VCaP (cell line): ENCODE measurements at regions not wholly inside any gene's neighbourhood (a gene's known extent, or its start where the extent isn't known, plus 50 kb on each side); places are given as distances from the start of the nearest gene placed in this dataset.
"Not testable (repeated sequence)": the region's sequence is repeated elsewhere in the genome, so short reads cannot be mapped to it uniquely, and the experiment has no call there.

Source experiments
- H3K27ac ChIP-seq: fragments of 450-650 bp; 2 replicates; pipeline ENCODE4 v1.5.1; 2017
- TF ChIP-seq, protein P1 (sequence below): fragments of 450-650 bp; conservative IDR thresholded peaks from 2 replicates; pipeline ENCODE4 v1.5.1; 2017; ENCODE audit warnings: mild to moderate bottlenecking, moderate library complexity

DNA sequence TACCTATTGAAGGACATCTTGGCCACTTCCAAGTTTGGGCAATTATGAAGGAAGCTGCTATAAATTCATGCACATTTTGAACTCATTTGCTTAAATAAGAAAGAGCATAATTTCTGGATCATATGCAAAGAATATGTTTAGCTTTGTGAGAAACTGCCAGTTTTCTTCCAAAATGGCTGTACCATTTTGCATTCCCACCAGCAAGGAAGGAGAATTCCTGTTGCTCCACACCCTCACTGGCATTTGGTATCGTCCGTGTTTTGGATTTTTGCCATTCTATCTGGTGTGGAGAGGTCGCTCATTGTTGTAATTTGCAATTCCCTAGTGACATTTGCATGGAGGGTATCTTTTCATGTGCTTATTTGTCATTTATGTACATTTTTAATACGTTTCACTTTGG, 339.3 kb downstream of the DAD1 start:
- no peak overlapping the region for H3K27ac ChIP-seq
- TF ChIP-seq, protein P1, sequence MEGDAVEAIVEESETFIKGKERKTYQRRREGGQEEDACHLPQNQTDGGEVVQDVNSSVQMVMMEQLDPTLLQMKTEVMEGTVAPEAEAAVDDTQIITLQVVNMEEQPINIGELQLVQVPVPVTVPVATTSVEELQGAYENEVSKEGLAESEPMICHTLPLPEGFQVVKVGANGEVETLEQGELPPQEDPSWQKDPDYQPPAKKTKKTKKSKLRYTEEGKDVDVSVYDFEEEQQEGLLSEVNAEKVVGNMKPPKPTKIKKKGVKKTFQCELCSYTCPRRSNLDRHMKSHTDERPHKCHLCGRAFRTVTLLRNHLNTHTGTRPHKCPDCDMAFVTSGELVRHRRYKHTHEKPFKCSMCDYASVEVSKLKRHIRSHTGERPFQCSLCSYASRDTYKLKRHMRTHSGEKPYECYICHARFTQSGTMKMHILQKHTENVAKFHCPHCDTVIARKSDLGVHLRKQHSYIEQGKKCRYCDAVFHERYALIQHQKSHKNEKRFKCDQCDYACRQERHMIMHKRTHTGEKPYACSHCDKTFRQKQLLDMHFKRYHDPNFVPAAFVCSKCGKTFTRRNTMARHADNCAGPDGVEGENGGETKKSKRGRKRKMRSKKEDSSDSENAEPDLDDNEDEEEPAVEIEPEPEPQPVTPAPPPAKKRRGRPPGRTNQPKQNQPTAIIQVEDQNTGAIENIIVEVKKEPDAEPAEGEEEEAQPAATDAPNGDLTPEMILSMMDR: no peak

DNA sequence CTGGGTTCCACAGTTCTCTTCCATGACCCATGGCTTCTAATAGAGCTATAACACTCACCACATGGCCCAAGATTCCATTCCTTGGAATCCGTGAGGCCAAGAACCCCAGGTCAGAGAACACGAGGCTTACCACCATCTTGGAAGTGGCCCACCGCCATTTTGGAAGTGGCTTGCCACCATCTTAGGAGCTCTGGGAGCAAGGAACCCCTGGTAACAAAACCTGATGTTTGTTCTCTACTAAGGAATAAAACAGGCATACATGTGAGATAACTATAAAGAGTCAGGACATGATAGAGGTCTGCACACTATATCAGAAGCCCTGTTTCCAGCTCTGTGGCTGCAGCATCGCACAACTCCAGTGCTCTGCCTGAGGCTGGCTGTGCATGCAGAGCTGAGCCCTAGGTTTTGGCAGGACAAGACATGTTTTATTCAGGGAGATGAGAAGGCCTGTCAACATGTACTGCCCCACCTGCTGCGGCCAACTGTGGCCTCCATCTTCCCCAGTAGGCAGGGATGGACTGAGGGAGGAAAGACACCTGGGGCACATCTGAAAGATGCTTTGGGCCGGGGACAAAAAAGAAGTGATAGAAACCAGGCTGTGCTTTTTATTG, 344.9 kb downstream of the DAD1 start:
- TF ChIP-seq, protein P1: no peak
- H3K27ac ChIP-seq: no peak overlapping the region

DNA sequence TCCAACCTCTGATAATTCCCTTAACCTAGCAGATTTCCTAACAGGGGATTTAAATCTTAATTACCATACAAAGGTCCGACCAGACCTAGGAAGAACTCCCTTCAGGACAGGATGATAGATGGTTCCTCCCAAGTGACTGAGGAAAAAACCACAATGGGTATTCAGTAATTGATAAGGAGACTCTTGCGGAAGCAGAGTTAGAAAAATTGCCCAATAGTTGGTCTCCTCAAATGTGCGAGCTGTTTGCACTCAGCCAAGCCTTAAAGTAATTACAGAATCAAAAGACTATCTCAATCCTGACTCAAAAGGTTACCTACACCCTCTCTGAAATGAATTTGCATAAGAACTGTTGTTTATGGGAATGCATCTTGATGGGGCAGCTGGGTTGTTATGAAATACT, 350.7 kb downstream of the DAD1 start:
- not testable (repeated sequence) for H3K27ac ChIP-seq

DNA sequence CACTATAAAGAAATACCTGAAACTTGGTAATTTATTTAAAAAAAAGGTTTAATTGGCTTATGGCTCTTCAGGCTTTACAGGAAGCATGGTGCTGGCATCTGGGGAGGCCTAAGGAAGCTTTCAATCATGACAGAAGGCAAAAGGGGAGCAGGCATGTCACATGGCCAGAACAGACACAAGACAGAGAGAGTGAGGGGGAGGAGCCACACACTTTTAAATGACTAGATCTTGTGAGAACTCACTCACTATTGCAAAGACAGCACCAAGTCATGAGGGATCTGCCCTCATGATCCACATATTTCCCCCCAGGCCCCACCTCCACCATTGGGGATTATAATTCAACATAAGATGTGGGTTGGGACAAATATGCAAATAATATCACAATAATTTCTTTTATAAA, 355.6 kb downstream of the DAD1 start:
- no peak overlapping the region for H3K27ac ChIP-seq
- TF ChIP-seq, protein P1: no peak

DNA sequence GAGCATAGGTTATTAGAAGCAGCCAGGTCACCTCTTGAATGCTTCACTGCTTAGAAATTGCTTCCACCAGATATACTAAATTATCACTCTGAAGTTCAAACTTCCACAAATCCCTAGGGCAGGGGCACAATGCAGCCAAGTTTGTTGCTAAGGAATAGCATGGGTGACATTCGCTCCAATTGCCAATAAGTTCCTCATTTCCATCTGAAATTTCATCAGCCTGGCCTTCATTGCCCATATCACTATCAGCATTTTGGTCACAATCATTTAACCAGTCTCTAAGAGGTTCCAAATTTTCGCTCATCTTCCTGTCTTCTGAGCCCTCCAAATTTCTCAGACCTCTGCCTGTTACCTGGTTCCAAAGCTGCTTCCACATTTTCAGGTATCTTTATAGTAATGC, 356.1 kb downstream of the DAD1 start:
- TF ChIP-seq, protein P1: no peak
- H3K27ac ChIP-seq: no peak overlapping the region

DNA sequence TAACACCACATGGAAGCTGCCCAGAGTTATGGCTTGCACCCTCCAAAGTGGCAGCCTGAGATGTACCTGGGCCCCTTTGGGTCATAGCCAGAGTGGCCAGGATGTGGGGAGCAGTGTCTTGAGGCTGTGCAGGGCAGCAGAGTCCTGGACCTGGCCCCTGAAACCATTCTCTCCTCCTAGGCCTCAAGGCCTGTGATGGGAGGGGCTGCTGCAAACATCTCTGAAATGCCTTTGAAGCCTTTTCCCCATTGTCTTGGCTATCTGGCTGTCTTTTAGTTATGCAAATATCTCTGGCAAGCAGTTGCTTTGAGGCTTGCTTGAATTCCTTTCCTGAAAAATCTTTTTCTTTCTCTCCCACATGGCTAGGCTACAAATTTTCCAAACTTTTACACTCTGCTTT, 356.5 kb downstream of the DAD1 start:
- H3K27ac ChIP-seq: no peak overlapping the region
- TF ChIP-seq, protein P1: no peak

DNA sequence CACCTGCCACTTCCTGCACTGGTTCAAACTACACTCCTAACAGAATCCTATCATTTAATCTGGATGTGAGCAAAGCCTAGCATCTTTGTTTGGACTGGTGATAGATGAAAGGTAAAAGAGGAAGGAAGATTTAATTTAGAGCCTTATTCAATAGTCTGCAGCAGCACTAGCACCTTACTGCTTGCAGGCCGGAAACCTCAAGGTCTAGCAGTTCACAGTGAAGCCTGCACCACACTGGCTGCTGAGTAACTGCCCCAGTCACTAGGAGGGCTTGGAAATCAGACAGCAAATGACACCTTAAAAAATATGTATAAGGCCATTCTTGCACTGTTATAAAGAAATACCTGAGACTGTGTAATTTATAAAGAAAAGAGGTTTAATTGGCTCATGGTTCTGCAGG, 358.0 kb downstream of the DAD1 start:
- TF ChIP-seq, protein P1: no peak
- H3K27ac ChIP-seq: no peak overlapping the region

DNA sequence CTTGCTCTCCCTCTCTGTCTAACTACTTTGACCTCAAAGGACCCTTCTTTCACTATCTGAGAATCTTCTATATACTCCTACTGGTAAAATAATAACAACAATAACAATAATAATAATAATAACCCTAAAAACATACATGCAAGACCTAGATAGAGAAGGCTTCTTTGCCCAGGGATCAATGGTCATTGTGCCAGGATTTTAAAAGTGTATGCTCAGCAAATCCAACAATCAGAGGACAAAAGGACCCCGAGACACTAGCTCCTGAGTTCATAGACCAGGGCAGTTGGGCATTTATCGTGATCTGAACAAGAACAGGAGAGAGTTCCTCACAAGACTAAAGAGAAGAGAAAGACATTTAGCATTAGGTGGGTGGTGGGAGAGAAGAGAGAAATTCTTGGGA, 358.5 kb downstream of the DAD1 start:
- no peak overlapping the region for H3K27ac ChIP-seq
- TF ChIP-seq, protein P1: no peak
